ENCODE measurements at regions not wholly inside any gene's neighbourhood (a gene's known extent, or its start where the extent isn't known, plus 50 kb on each side); places are given as distances from the start of the nearest gene placed in this dataset.
"Not testable (repeated sequence)": the region's sequence is repeated elsewhere in the genome, so short reads cannot be mapped to it uniquely, and the experiment has no call there.

DNA sequence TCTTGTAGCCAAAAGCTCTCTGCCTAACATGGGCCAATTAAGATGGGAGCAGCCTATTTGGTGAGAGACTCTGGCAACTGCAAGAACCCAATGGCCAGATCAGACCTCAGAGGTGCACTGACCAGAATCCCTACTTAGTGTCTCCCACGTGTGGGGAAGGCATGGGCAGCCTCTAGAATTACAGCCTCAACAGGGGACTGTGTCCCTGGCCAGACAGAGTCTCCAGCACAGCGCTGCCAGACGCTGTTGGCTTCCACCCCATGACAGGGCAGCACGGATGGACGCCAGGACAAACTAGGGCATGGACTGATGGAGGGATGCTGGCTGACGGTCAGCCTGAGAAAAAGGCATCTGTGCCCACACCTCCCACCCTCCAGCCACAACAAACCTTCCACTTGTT is 729.3 kb upstream of the AUTS2 start:
- Histone ChIP-seq H3K4me3 (ENCODE audit: low read length) (no peak overlapping the region), H3K27ac (ENCODE audit: low read length) (no peak overlapping the region), H3K36me3 (ENCODE audit: control insufficient read depth, insufficient read depth, low read length) (no peaks in the 10 kb centered on the region), H3K9me3 (ENCODE audit: control insufficient read depth, insufficient read depth, low read length) (no peaks in the 10 kb centered on the region), H3K4me1 (ENCODE audit: control insufficient read depth, insufficient read depth, low read length) (no peaks in the 10 kb centered on the region), H3K27me3 (ENCODE audit: control insufficient read depth, insufficient read depth, low read length) (no peaks in the 10 kb centered on the region)
- Mint-ChIP-seq H3K27ac (no peak overlapping the region), H3K4me1 (no peaks in the 10 kb centered on the region), H3K4me3 (no peak overlapping the region), H3K9me3 (peaks cover 12 to 20% of the 10 kb centered on the region in 2 donors), H3K36me3 (no peaks in the 10 kb centered on the region), H3K27me3 (ENCODE audit: low read depth in 2 of 2) (no peaks in the 10 kb centered on the region)
- DNase-seq (no peak), ATAC-seq (no peak)
- WGBS (ENCODE audit: insufficient coverage): 87% methylated on average over 6 of the region's 6 CpGs
- intact Hi-C loops (cut with micrococcal nuclease): no loop called here
- TF ChIP-seq, protein P1, sequence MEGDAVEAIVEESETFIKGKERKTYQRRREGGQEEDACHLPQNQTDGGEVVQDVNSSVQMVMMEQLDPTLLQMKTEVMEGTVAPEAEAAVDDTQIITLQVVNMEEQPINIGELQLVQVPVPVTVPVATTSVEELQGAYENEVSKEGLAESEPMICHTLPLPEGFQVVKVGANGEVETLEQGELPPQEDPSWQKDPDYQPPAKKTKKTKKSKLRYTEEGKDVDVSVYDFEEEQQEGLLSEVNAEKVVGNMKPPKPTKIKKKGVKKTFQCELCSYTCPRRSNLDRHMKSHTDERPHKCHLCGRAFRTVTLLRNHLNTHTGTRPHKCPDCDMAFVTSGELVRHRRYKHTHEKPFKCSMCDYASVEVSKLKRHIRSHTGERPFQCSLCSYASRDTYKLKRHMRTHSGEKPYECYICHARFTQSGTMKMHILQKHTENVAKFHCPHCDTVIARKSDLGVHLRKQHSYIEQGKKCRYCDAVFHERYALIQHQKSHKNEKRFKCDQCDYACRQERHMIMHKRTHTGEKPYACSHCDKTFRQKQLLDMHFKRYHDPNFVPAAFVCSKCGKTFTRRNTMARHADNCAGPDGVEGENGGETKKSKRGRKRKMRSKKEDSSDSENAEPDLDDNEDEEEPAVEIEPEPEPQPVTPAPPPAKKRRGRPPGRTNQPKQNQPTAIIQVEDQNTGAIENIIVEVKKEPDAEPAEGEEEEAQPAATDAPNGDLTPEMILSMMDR (IDR thresholded peaks at IDR 0.05): no peak

DNA sequence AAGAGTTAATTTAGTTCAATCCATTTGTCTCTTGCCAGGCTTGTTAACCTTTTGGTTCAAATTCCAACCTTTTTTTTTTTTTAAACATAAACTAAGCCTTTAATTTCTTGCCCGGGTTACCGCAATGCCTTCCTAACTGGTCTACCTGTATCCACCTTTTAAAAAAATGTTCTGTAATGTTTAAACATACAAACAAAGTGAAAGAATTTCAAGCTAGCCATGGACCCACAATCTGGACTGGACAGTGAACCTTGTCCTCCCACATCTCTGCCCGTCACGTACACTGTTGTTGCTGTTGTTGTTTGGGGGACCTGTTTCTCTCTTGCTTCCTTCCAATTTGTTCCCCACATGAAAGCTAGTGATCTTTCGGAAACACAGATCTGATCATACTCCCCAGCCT is 724.7 kb upstream of the AUTS2 start:
- H3K27me3 ChIP-seq (ENCODE audit: control insufficient read depth, insufficient read depth, low read length): no peaks in the 10 kb centered on the region
- H3K4me1 ChIP-seq (ENCODE audit: control insufficient read depth, insufficient read depth, low read length): no peaks in the 10 kb centered on the region
- no peak for DNase-seq
- H3K9me3 ChIP-seq (ENCODE audit: control insufficient read depth, insufficient read depth, low read length): no peaks in the 10 kb centered on the region
- no peak for ATAC-seq
- Mint-ChIP-seq H3K4me1 (no peaks in the 10 kb centered on the region), H3K27ac (no peak overlapping the region), H3K27me3 (ENCODE audit: low read depth in 2 of 2) (no peaks in the 10 kb centered on the region), H3K9me3 (peaks cover 14 to 20% of the 10 kb centered on the region in 2 donors), H3K36me3 (no peaks in the 10 kb centered on the region), H3K4me3 (no peak overlapping the region)
- TF ChIP-seq, protein P1 (IDR thresholded peaks at IDR 0.05): no peak
- no peaks in the 10 kb centered on the region for H3K36me3 ChIP-seq (ENCODE audit: control insufficient read depth, insufficient read depth, low read length)
- no peak overlapping the region for H3K27ac ChIP-seq (ENCODE audit: low read length)
- 97% methylated on average over 4 of the region's 5 CpGs for WGBS (ENCODE audit: insufficient coverage)
- intact Hi-C loops (cut with micrococcal nuclease): no loop called here
- no peak overlapping the region for H3K4me3 ChIP-seq (ENCODE audit: low read length)

DNA sequence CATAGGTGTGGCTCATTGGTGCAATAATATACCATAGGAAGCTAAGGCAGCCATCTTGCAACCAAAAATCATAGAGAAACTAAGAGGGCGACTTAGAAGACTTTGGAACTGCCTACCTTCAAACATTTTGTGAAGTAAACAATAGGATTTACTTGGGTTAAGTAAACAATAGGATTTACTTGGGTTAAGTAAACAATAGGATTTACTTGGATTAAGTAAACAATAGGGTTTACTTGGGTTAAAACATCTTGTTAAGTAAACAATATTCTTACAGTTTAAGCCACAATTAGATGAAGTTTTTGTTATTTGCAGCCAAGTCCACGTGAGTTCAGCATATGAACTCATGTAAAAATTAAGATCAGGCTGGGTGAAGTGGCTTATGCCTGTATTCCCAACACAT is 722.4 kb upstream of the AUTS2 start:
- no peaks in the 10 kb centered on the region for H3K27me3 ChIP-seq (ENCODE audit: control insufficient read depth, insufficient read depth, low read length)
- no peaks in the 10 kb centered on the region for H3K4me1 ChIP-seq (ENCODE audit: control insufficient read depth, insufficient read depth, low read length)
- H3K4me1 Mint-ChIP-seq: no peaks in the 10 kb centered on the region
- intact Hi-C loops (cut with micrococcal nuclease): no loop called here
- H3K9me3 Mint-ChIP-seq: peaks cover 6 to 9% of the 10 kb centered on the region in 2 donors
- H3K4me3 Mint-ChIP-seq: no peak overlapping the region
- 51% methylated on average over 2 of the region's 2 CpGs for WGBS (ENCODE audit: insufficient coverage)
- DNase-seq (no peak), ATAC-seq (no peak)
- no peaks in the 10 kb centered on the region for H3K9me3 ChIP-seq (ENCODE audit: control insufficient read depth, insufficient read depth, low read length)
- H3K27ac ChIP-seq (ENCODE audit: low read length): no peak overlapping the region
- H3K4me3 ChIP-seq (ENCODE audit: low read length): no peak overlapping the region
- no peaks in the 10 kb centered on the region for H3K36me3 Mint-ChIP-seq
- no peaks in the 10 kb centered on the region for H3K36me3 ChIP-seq (ENCODE audit: control insufficient read depth, insufficient read depth, low read length)
- H3K27me3 Mint-ChIP-seq (ENCODE audit: low read depth in 2 of 2): no peaks in the 10 kb centered on the region
- TF ChIP-seq, protein P1 (IDR thresholded peaks at IDR 0.05): no peak
- no peak overlapping the region for H3K27ac Mint-ChIP-seq

DNA sequence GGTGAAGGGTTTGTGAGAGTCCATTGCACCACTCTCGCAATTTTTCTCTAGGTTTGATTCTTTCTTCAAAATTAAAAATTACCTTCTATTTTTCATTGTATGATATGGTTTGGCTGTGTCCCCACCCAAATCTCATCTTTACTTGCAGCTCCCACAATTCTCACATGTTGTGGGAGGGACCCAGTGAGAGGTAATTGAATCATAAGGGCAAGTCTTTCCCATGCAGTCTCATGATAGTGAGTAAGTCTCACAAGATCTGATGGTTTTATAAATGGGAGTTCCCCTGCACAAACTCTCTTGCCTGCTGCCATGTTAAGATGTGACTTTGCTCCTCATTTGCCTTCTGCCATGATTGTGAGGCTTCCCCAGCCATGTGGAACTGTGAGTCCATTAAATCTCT is 711.2 kb upstream of the AUTS2 start:
- intact Hi-C loops (cut with micrococcal nuclease); H3K9me3 ChIP-seq (ENCODE audit: control insufficient read depth, insufficient read depth, low read length); H3K27ac Mint-ChIP-seq; DNase-seq; H3K27me3 ChIP-seq (ENCODE audit: control insufficient read depth, insufficient read depth, low read length); H3K27me3 Mint-ChIP-seq (ENCODE audit: low read depth in 2 of 2); H3K4me3 ChIP-seq (ENCODE audit: low read length); H3K4me1 ChIP-seq (ENCODE audit: control insufficient read depth, insufficient read depth, low read length); H3K27ac ChIP-seq (ENCODE audit: low read length); H3K9me3 Mint-ChIP-seq; H3K4me3 Mint-ChIP-seq; H3K4me1 Mint-ChIP-seq; H3K36me3 ChIP-seq (ENCODE audit: control insufficient read depth, insufficient read depth, low read length); ATAC-seq; H3K36me3 Mint-ChIP-seq: not testable (repeated sequence)
- no CpG with 5 or more reads among the region's 1 CpG for WGBS (ENCODE audit: insufficient coverage)

Measured in natural killer cell (primary cell).